ENCODE measurements at regions not wholly inside any gene's neighbourhood (a gene's known extent, or its start where the extent isn't known, plus 50 kb on each side); places are given as distances from the start of the nearest gene placed in this dataset.

DNA sequence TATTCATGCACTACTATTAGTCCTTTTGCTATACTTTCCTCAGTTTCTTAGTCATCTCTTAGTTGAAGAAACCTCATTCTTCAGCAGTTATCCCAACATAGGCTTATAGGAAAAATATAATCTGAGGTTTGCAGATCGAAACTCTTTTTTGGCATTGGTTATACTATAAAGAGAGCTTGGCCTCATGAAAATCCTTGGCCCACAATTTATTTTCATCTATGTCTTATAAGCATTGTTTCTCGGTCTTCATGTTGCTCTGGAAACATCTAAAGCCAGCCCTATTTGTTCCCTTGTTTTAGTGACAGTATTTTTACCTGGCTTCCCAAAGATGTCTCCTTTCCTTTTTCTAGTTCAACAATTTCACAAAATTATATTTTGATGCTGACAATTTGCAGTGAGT, 345.1 kb upstream of the PRKCQ start:
- TF ChIP-seq RAD21 (IDR thresholded peaks at IDR 0.05; ENCODE audit: low read depth): no peak
- TF ChIP-seq, protein P1, sequence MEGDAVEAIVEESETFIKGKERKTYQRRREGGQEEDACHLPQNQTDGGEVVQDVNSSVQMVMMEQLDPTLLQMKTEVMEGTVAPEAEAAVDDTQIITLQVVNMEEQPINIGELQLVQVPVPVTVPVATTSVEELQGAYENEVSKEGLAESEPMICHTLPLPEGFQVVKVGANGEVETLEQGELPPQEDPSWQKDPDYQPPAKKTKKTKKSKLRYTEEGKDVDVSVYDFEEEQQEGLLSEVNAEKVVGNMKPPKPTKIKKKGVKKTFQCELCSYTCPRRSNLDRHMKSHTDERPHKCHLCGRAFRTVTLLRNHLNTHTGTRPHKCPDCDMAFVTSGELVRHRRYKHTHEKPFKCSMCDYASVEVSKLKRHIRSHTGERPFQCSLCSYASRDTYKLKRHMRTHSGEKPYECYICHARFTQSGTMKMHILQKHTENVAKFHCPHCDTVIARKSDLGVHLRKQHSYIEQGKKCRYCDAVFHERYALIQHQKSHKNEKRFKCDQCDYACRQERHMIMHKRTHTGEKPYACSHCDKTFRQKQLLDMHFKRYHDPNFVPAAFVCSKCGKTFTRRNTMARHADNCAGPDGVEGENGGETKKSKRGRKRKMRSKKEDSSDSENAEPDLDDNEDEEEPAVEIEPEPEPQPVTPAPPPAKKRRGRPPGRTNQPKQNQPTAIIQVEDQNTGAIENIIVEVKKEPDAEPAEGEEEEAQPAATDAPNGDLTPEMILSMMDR (IDR thresholded peaks at IDR 0.05 in 2 of 3, conservative IDR thresholded peaks at IDR 0.05 in 1 of 3; ENCODE audit: borderline replicate concordance in 1 of 3, insufficient read depth in 1 of 3, low read depth in 2 of 3, low read length in 2 of 3): no peak
- TF ChIP-seq CEBPB (IDR thresholded peaks at IDR 0.05; ENCODE audit: low read depth): no peak

Measured in HCT116 (cell line).